Right ventricle myocardium inferior (tissue), 1 donor: ENCODE measurements at regions not wholly inside any gene's neighbourhood (a gene's known extent, or its start where the extent isn't known, plus 50 kb on each side); places are given as distances from the start of the nearest gene placed in this dataset.

Experiments
- ATAC-seq: fragments of 200-7000 bp; cut with Tn5 transposase; one replicate; pipeline ENCODE4 v1.9.1; 2020; ENCODE audit warnings: mild to moderate bottlenecking, moderate library complexity
- DNase-seq: peaks from one replicate; pipeline ENCODE4 v3.0.0; 2021; ENCODE audit errors: missing footprints
- intact Hi-C: fragments of 100-400 bp; cut with DNase I; formaldehyde crosslinking; loops from one replicate; pipeline ENCODE4 v1.11.0; 2022
- donor health status: DM: no; HTN: yes; CAD: no; lungs with severe emphysema.

- DNase-seq, result no peak
- intact Hi-C loops, result no loop called here
- no peak for ATAC-seq
Observed at GRCh38 chr16:49140618-49141017, 141.0 kb downstream of the CBLN1 start.

- DNase-seq, result no peak
- no peak for ATAC-seq
- intact Hi-C loops, result no loop called here
Observed at GRCh38 chr16:49130397-49130796, 151.2 kb downstream of the CBLN1 start.

- ATAC-seq (peak; percentile 86), DNase-seq (no peak)
- intact Hi-C loops, result no loop called here
Observed at GRCh38 chr16:49129935-49130334, 151.7 kb downstream of the CBLN1 start.

GRCh38 chr16:49128740-49129139, 152.9 kb downstream of the CBLN1 start:
- no peak for ATAC-seq
- DNase-seq, result no peak
- intact Hi-C loops, result no loop called here

- DNase-seq (no peak), ATAC-seq (no peak)
- intact Hi-C loops, result no loop called here
Observed at GRCh38 chr16:49127103-49127502, 154.5 kb downstream of the CBLN1 start.

- DNase-seq, result no peak
- ATAC-seq, result no peak
- intact Hi-C loops, result no loop called here
Observed at GRCh38 chr16:49121636-49122035, 160.0 kb downstream of the CBLN1 start.

- no peak for DNase-seq
- intact Hi-C loops, result no loop called here
- no peak for ATAC-seq
Observed at GRCh38 chr16:49120631-49121030, 161.0 kb downstream of the CBLN1 start.

GRCh38 chr16:49116873-49117272, 164.8 kb downstream of the CBLN1 start:
- DNase-seq (no peak), ATAC-seq (no peak)
- intact Hi-C loops, result no loop called here

- intact Hi-C loops, result no loop called here
- ATAC-seq (no peak), DNase-seq (no peak)
Observed at GRCh38 chr16:49115956-49116355, 165.7 kb downstream of the CBLN1 start.

- intact Hi-C loops, result no loop called here
- ATAC-seq, result peak; percentile 95
- peak; percentile 74 for DNase-seq
Observed at GRCh38 chr16:49112754-49113153, 168.9 kb downstream of the CBLN1 start.

- DNase-seq (no peak), ATAC-seq (no peak)
- intact Hi-C loops, result no loop called here
Observed at GRCh38 chr16:49111351-49111750, 170.3 kb downstream of the CBLN1 start.

- intact Hi-C loops, result no loop called here
- DNase-seq (no peak), ATAC-seq (no peak)
Observed at GRCh38 chr16:49108611-49109010, 173.0 kb downstream of the CBLN1 start.

- DNase-seq (no peak), ATAC-seq (no peak)
- intact Hi-C loops, result no loop called here
Observed at GRCh38 chr16:49103298-49103697, 178.3 kb downstream of the CBLN1 start.

GRCh38 chr16:49101997-49102396, 179.6 kb downstream of the CBLN1 start:
- DNase-seq (no peak), ATAC-seq (no peak)
- intact Hi-C loops, result no loop called here

- ATAC-seq, result no peak
- no peak for DNase-seq
- intact Hi-C loops, result no loop called here
Observed at GRCh38 chr16:49100366-49100765, 181.3 kb downstream of the CBLN1 start.

- ATAC-seq, result peak; percentile 93
- intact Hi-C loops, result no loop called here
Observed at GRCh38 chr16:49097964-49098363, 183.7 kb downstream of the CBLN1 start.

GRCh38 chr16:49096176-49096945, 185.3 kb downstream of the CBLN1 start:
- ATAC-seq, result no peak
- no peak for DNase-seq
- intact Hi-C loops, result no loop called here

More at GRCh38 chr16:49097964-49098363, 183.7 kb downstream of the CBLN1 start:
- DNase-seq, result no peak

GRCh38 chr16:49095539-49095938, 186.1 kb downstream of the CBLN1 start:
- no peak for ATAC-seq
- DNase-seq, result no peak
- intact Hi-C loops, result no loop called here

- ATAC-seq, result no peak
- no peak for DNase-seq
- intact Hi-C loops, result no loop called here
Observed at GRCh38 chr16:49094471-49094870, 187.2 kb downstream of the CBLN1 start.

- intact Hi-C loops, result no loop called here
- no peak for ATAC-seq
- no peak for DNase-seq
Observed at GRCh38 chr16:49093939-49094338, 187.7 kb downstream of the CBLN1 start.

- no peak for ATAC-seq
- intact Hi-C loops, result no loop called here
- no peak for DNase-seq
Observed at GRCh38 chr16:49092704-49093103, 188.9 kb downstream of the CBLN1 start.
